Cardiac fibroblast (primary cell): ENCODE measurements at regions not wholly inside any gene's neighbourhood (a gene's known extent, or its start where the extent isn't known, plus 50 kb on each side); places are given as distances from the start of the nearest gene placed in this dataset.

Source experiments
- DNase-seq, 2 donors: peaks; one replicate each; pipeline versions ENCODE4 v3.0.0 to v3.0.0-alpha.2; 2010; ENCODE audit warnings: low read depth in 2 of 2
- H3K4me3 ChIP-seq, 2 donors: replicated peaks in 1 of 2; 1 replicate in 1 of 2; 2 replicates in 1 of 2; pipeline ENCODE4 v1.5.1; 2011; ENCODE audit warnings: low read depth in 2 of 2, low read length in 2 of 2, mild to moderate bottlenecking in 2 of 2, moderate library complexity in 1 of 2
- TF ChIP-seq, protein P1 (sequence below): IDR thresholded peaks from one replicate; pipeline ENCODE4 v1.5.1; 2011; ENCODE audit warnings: low read depth, mild to moderate bottlenecking, low read length, inconsistent platforms

DNA sequence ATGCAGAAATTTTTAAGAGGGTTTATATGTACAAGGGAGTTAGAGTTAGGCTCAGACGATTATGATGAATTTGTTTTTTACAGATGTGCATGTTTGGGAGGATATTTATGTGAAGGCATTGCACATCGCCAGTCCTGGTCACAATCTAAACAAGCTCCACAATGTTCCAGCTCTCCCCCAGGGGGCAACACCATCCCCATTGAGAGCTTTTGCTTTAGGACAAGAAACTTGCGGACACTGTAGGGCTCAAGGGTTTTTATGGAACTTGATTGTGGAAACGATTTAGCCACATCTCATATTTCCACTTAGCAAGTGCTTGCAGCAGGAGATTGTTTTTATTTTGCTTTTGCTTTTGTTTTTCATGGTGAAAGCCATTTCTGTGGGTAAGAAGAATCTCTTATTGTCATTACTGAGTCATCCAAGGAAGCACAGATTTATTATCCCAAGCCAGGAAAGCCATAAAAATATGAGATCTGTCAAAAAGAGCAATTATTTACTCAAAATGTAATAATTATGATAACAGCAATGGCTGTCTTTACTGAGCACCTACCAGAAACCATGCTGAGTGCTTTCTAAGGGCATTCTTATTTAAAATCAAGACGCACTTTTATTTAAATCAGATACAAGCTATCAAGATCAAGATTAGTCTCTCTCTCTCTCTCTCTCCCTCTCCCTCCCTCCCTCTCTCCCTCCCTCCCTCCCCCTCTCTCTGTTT, 276.7 kb upstream of the SRRM4 start:
- DNase-seq: no peak
- TF ChIP-seq, protein P1, sequence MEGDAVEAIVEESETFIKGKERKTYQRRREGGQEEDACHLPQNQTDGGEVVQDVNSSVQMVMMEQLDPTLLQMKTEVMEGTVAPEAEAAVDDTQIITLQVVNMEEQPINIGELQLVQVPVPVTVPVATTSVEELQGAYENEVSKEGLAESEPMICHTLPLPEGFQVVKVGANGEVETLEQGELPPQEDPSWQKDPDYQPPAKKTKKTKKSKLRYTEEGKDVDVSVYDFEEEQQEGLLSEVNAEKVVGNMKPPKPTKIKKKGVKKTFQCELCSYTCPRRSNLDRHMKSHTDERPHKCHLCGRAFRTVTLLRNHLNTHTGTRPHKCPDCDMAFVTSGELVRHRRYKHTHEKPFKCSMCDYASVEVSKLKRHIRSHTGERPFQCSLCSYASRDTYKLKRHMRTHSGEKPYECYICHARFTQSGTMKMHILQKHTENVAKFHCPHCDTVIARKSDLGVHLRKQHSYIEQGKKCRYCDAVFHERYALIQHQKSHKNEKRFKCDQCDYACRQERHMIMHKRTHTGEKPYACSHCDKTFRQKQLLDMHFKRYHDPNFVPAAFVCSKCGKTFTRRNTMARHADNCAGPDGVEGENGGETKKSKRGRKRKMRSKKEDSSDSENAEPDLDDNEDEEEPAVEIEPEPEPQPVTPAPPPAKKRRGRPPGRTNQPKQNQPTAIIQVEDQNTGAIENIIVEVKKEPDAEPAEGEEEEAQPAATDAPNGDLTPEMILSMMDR: no peak
- H3K4me3 ChIP-seq: no peak overlapping the region

DNA sequence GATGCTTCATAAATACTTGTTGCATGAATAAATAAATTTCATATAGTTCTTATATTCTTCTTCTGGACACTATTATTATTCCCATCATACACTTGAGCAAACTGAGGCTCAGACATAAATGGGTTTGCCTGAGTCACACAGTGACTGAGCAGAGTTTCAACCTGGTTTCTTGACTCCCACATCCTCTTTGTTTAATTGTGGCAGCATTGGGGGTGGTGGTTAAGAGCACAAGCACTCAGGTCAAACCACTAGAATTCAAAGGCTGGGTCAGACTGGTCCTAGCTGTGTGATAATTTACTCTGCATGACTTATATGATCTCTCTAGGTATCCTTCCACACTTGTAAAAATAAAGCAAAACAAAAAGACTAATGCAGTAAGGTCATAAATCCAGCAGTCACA, 274.9 kb upstream of the SRRM4 start:
- TF ChIP-seq, protein P1: no peak
- DNase-seq: no peak
- H3K4me3 ChIP-seq: no peak overlapping the region

DNA sequence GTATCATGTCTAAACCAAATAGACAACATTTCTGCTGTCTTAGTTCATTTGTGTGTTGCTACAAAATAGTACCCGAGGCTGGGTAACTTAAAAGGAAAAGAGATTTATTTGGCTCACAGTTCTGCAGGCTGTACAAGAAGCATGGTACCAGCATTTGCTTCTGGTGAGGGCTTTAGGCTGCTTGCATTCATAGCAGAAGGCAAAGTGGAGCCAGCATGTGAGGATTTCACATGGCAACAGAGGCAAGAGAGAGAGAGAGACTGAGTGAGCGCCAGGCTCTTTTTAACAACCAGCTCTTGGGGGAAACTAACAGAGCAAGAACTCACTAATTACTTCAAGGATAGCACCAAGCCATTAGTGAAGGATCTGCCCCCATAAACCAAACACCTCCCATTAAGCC, 271.4 kb upstream of the SRRM4 start:
- TF ChIP-seq, protein P1: no peak
- H3K4me3 ChIP-seq: no peak overlapping the region
- DNase-seq: no peak

DNA sequence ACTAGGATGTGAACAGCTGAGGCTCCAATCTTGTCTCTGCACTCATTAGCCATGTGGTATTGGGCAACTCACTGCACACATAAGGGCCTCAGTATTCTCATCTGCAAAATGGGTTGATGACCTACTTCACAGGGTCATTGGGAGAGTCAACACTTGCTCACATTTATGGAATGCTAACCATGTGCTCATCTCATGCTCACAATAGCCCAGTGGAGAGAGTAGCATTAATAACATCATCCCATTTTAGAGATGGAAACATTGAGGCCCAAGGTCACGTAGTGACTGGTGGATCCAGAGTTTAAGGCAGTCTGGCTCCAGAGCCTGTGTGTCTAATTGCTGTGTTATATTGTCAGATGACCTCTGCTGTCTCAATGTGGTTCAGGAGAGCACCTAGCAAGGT, 270.2 kb upstream of the SRRM4 start:
- DNase-seq: no peak
- TF ChIP-seq, protein P1: no peak
- H3K4me3 ChIP-seq: no peak overlapping the region

DNA sequence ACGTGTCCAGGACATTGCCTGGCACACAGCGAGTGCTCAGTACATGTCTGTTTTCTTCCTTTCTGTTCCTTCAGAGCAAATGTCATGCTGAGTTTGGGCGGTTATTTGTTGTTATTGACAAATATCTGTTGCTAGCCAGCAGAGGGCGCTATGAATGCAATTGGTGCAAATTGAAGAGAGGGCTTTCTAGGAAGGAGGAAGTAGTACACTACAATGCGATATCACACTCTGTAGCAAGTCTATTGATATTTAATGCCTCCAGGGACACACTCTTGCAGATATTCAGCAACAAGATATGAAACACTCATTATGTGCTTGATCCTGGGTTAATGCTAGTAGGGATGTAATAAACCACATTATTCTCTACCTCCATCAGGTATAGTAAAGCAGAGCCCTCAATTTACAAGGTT, 267.3 kb upstream of the SRRM4 start:
- TF ChIP-seq, protein P1: peak; percentile 10
- no peak for DNase-seq
- H3K4me3 ChIP-seq: no peak overlapping the region

DNA sequence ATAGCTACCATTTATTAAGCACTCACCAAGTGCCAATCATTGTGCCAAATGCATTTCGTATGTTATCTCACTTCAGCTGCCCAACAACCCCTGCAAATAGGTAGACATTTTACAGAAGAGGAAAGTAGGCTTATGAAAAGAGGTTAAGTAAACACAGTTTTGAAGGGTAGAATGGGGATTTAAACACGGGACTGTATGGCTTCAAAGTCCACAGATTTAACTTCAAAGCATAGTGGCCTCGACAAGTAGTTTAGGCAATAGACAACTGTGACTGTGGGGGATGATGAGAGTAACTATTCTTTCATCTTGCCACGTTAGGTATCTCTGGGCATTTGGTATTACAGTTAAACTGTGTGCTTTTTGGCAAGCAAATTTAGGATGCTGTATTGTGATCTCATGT, 266.8 kb upstream of the SRRM4 start:
- no peak for DNase-seq
- TF ChIP-seq, protein P1: no peak
- H3K4me3 ChIP-seq: no peak overlapping the region

DNA sequence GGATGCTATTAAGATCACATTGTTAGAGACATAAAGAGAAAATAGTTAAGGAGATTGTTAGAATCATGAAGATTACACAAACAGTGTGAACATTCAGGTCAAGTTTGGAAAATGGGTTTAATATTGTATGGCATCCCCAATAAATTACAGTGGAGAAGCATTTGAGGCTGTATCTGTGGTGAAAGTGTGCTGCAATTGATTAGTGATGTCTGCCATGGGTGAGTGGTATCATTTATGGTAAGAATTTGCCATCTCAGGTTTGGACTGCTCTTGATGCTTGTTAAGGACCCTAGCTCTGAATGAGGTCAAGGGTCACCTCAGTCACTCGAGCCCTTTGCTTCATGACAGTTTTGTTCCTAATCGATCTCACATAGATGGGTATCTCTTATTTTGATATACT, 265.7 kb upstream of the SRRM4 start:
- no peak for DNase-seq
- H3K4me3 ChIP-seq: no peak overlapping the region
- TF ChIP-seq, protein P1: no peak
